Tibial nerve (tissue), 3 donors: ENCODE measurements at regions not wholly inside any gene's neighbourhood (a gene's known extent, or its start where the extent isn't known, plus 50 kb on each side); places are given as distances from the start of the nearest gene placed in this dataset.

ENCODE experiments used
- CTCF ChIP-seq, 5 experiments: fragments of 200-600 bp in 3 of 5; fragments of 450-650 bp in 2 of 5; sonication (generic) in 3 of 5; IDR thresholded peaks; one replicate each; pipeline ENCODE4 v1.5.1; 2016 to 2019; ENCODE audit warnings: antibody characterized with exemption in 5 of 5, mild to moderate bottlenecking in 3 of 5, moderate library complexity in 2 of 5
- POLR2A ChIP-seq, 2 donors: fragments of 450-650 bp; IDR thresholded peaks; one replicate each; pipeline ENCODE4 v1.6.1; 2017; ENCODE audit warnings: antibody characterized with exemption in 2 of 2, mild to moderate bottlenecking in 2 of 2, moderate library complexity in 2 of 2

DNA sequence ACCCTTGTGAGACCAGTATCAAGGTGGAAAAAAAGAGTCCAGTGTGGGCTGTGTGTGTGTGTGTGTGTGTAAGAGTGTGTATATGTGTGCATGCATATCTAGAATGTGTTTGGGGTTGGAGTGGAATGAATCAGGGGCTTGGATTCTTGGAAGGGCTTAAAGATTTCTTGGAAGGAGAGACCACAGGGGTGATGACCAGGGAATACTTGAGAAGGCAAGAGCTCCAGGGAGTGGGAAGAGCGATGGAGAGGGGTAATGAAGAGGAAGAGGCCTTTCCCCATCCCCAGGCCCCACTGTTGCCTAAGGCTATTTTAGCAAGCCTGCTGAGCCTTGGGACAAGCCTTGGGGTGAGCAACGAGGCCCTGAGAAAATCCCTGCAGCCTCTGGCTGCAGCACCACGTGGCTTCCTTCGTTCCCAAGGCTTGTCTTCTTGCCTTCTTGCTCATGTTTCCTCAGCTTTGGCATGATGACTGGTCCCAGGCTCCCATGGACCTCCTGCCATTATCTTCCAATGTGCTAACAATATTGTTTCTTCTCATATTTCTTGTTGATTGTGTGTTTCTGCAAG lies 663.4 kb downstream of the INHBA start:
- TF ChIP-seq CTCF (IDR thresholded peaks at IDR 0.05) (no peak), POLR2A (IDR thresholded peaks at IDR 0.05) (no peak)
